ENCODE measurements at regions not wholly inside any gene's neighbourhood (a gene's known extent, or its start where the extent isn't known, plus 50 kb on each side); places are given as distances from the start of the nearest gene placed in this dataset.

DNA sequence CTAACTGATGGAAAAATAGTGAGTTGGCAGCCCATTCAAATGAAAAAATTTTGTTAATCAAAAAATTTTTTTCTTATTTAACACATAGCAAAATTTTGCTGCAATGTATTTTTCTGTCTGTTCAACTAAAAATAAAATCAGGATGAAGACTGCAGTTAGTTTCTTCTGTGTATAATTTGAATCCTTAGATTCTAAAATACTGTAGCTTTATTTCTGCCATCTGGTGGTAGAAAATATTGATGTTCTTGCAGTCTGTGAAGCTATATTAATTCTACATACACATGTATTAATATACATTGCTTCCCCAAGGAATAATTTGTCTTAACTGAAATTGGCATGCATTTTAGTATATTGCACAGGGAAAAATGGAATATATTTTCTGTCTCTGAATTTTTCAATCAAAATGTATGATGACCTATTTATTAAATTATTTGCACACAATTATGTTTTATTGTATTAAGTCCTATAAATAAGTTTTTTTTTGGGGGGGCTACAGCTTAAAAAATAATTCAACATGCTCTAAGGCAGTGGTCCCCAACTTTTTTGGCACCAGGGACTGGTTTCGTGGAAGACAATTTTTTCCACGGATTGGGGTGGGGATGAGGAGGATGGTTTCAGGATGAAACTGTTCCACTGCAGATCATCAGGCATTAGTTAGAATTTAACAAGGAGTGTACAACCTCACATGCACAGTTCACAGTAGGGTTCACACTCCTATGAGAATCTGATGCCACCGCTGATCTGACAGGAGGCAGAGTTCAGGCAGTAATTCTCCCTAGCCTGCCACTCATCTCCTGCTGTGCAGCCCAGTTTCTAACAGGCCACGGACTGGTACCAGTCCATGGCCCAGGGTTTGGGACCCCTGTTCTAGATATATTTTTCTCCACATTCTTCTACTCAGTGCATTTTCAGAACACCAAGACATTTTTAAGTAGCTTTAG lies 119.4 kb downstream of the GNAT3 start:
- no peaks in the 10 kb centered on the region for H3K79me2 ChIP-seq (ENCODE audit: low read length)
- no peak overlapping the region for H3K9ac ChIP-seq (ENCODE audit: low read length)
- H3K27me3 ChIP-seq (replicated peaks; ENCODE audit: insufficient read depth, low read length), result no peaks in the 10 kb centered on the region
- no peak for TF ChIP-seq EZH2phosphoT487 (IDR thresholded peaks at IDR 0.05; ENCODE audit: low read length)
- TF ChIP-seq, protein P1, sequence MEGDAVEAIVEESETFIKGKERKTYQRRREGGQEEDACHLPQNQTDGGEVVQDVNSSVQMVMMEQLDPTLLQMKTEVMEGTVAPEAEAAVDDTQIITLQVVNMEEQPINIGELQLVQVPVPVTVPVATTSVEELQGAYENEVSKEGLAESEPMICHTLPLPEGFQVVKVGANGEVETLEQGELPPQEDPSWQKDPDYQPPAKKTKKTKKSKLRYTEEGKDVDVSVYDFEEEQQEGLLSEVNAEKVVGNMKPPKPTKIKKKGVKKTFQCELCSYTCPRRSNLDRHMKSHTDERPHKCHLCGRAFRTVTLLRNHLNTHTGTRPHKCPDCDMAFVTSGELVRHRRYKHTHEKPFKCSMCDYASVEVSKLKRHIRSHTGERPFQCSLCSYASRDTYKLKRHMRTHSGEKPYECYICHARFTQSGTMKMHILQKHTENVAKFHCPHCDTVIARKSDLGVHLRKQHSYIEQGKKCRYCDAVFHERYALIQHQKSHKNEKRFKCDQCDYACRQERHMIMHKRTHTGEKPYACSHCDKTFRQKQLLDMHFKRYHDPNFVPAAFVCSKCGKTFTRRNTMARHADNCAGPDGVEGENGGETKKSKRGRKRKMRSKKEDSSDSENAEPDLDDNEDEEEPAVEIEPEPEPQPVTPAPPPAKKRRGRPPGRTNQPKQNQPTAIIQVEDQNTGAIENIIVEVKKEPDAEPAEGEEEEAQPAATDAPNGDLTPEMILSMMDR (IDR thresholded peaks at IDR 0.05; ENCODE audit: low read length), result peak; percentile 51
- H3K9me2 ChIP-seq (replicated peaks; ENCODE audit: insufficient read depth, low read length), result no peaks in the 10 kb centered on the region
- no peaks in the 10 kb centered on the region for H3F3A ChIP-seq (ENCODE audit: insufficient read depth, low read length)
- no peak overlapping the region for H3K27ac ChIP-seq (ENCODE audit: low read length)
- H3K4me2 ChIP-seq (ENCODE audit: low read depth, low read length), result no peak overlapping the region
- no peaks in the 10 kb centered on the region for H4K20me1 ChIP-seq (ENCODE audit: insufficient read depth, low read length)
- DNase-seq, result peak; percentile 44
- no peaks in the 10 kb centered on the region for H3K9me3 ChIP-seq (replicated peaks; ENCODE audit: insufficient read depth, low read length)
- H3K4me1 ChIP-seq (ENCODE audit: low read length), result no peaks in the 10 kb centered on the region
- no peak overlapping the region for H2AFZ ChIP-seq (ENCODE audit: low read length)
- H3K4me3 ChIP-seq (ENCODE audit: low read length), result no peak overlapping the region
- no peaks in the 10 kb centered on the region for H3K36me3 ChIP-seq (replicated peaks; ENCODE audit: insufficient read depth, low read length)

DNA sequence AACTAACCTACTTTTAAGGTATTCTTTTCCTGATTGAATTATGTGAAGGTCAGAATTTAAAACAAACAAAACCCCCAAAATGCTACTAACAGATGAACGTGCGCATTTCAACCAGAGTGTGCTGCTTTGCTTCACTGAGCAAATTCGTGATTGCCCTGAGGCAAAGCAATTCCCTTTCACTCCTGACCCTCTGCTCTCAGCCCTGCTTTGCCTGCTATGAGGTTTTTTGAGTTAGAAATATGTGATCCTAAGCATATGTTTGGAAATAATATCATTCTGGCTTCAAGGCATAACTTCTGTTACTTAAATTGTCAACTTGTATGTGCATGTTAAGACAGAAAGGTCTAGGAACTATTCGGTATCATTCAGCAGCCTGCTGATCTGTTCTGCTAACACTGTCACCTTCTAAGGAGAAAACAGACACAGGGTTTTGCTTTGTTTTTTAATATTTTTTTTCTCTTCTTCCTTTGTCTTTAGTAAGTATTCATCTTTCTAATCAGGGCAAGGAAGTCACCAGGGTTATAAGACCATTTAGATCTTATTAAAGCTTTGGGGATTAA lies 124.2 kb downstream of the GNAT3 start:
- H3K9ac ChIP-seq (ENCODE audit: low read length), result no peak overlapping the region
- H3K4me3 ChIP-seq (ENCODE audit: low read length), result no peak overlapping the region
- no peaks in the 10 kb centered on the region for H3K9me3 ChIP-seq (replicated peaks; ENCODE audit: insufficient read depth, low read length)
- H3K4me1 ChIP-seq (ENCODE audit: low read length), result no peaks in the 10 kb centered on the region
- TF ChIP-seq, protein P1 (IDR thresholded peaks at IDR 0.05; ENCODE audit: low read length), result no peak
- TF ChIP-seq EZH2phosphoT487 (IDR thresholded peaks at IDR 0.05; ENCODE audit: low read length), result no peak
- no peak for TF ChIP-seq EZH2 (optimal IDR thresholded peaks at IDR 0.05; ENCODE audit: low read depth, low read length)
- H3K9me2 ChIP-seq (replicated peaks; ENCODE audit: insufficient read depth, low read length), result no peaks in the 10 kb centered on the region
- no peak overlapping the region for H3K27ac ChIP-seq (ENCODE audit: low read length)
- no peak overlapping the region for H2AFZ ChIP-seq (ENCODE audit: low read length)
- H3K36me3 ChIP-seq (replicated peaks; ENCODE audit: insufficient read depth, low read length), result no peaks in the 10 kb centered on the region
- no peaks in the 10 kb centered on the region for H4K20me1 ChIP-seq (ENCODE audit: insufficient read depth, low read length)
- DNase-seq, result no peak
- H3K27me3 ChIP-seq (replicated peaks; ENCODE audit: insufficient read depth, low read length), result no peaks in the 10 kb centered on the region
- H3F3A ChIP-seq (ENCODE audit: insufficient read depth, low read length), result no peaks in the 10 kb centered on the region
- H3K79me2 ChIP-seq (ENCODE audit: low read length), result no peaks in the 10 kb centered on the region
- H3K4me2 ChIP-seq (ENCODE audit: low read depth, low read length), result no peak overlapping the region

DNA sequence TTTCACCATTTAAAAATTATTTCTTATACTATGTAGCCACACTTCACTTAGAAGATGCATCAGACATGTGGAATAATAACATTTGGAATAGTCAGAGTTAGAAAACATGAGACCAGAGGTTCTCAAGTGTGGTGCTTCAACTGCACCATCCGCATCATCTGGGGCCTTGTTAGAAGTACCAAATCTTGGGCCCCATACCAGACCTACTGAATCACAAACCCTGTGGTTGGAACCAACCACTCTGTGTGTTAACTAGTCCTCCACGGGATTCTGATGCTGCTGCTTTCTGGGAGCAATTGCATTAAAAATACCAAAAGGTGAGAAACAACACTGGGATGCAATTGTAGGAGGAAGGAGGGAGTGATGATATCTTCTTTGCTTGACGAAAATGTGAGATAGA lies 125.2 kb downstream of the GNAT3 start:
- Histone ChIP-seq H3K27ac (ENCODE audit: low read length) (no peak overlapping the region), H3K9me2 (replicated peaks; ENCODE audit: insufficient read depth, low read length) (no peaks in the 10 kb centered on the region), H3K4me2 (ENCODE audit: low read depth, low read length) (no peak overlapping the region), H4K20me1 (ENCODE audit: insufficient read depth, low read length) (no peaks in the 10 kb centered on the region), H3K27me3 (replicated peaks; ENCODE audit: insufficient read depth, low read length) (no peaks in the 10 kb centered on the region), H3K79me2 (ENCODE audit: low read length) (no peaks in the 10 kb centered on the region), H3K36me3 (replicated peaks; ENCODE audit: insufficient read depth, low read length) (no peaks in the 10 kb centered on the region), H3F3A (ENCODE audit: insufficient read depth, low read length) (no peaks in the 10 kb centered on the region), H3K9ac (ENCODE audit: low read length) (no peak overlapping the region), H2AFZ (ENCODE audit: low read length) (no peak overlapping the region), H3K4me1 (ENCODE audit: low read length) (no peaks in the 10 kb centered on the region), H3K9me3 (replicated peaks; ENCODE audit: insufficient read depth, low read length) (no peaks in the 10 kb centered on the region), H3K4me3 (ENCODE audit: low read length) (no peak overlapping the region)
- TF ChIP-seq EZH2phosphoT487 (IDR thresholded peaks at IDR 0.05; ENCODE audit: low read length), result no peak
- TF ChIP-seq, protein P1 (IDR thresholded peaks at IDR 0.05; ENCODE audit: low read length), result no peak
- no peak for TF ChIP-seq EZH2 (optimal IDR thresholded peaks at IDR 0.05; ENCODE audit: low read depth, low read length)
- DNase-seq, result no peak

All from MM.1S (cell line).